Lung (tissue), 11 donors: ENCODE measurements at regions not wholly inside any gene's neighbourhood (a gene's known extent, or its start where the extent isn't known, plus 50 kb on each side); places are given as distances from the start of the nearest gene placed in this dataset.
"Not testable (repeated sequence)": the region's sequence is repeated elsewhere in the genome, so short reads cannot be mapped to it uniquely, and the experiment has no call there.

Experiments used
- ATAC-seq: fragments of 200-7000 bp; cut with Tn5 transposase; one replicate; pipeline ENCODE4 v1.9.1; 2020; ENCODE audit warnings: moderate number of reproducible peaks; ENCODE audit not compliant: insufficient read depth, low FRiP score
- DNase-seq, 3 donors: peaks; one replicate each; pipeline ENCODE4 v3.0.0-alpha.2; 2013 to 2017
- H3K27ac ChIP-seq, 2 donors: one replicate each; pipeline ENCODE4 v1.5.1; 2013; ENCODE audit warnings: mild to moderate bottlenecking in 2 of 2, moderate library complexity in 2 of 2, control low read depth in 1 of 2, inconsistent platforms in 1 of 2, low read depth in 1 of 2, low read length in 1 of 2
- H3K27me3 ChIP-seq, 3 donors: one replicate each; pipeline ENCODE4 v1.5.1; 2013; ENCODE audit warnings: low read length in 2 of 3; ENCODE audit not compliant: control insufficient read depth in 3 of 3, insufficient read depth in 3 of 3
- H3K36me3 ChIP-seq, 4 donors: one replicate each; pipeline ENCODE4 v1.5.1; 2013; ENCODE audit warnings: low read length in 4 of 4, mild to moderate bottlenecking in 1 of 4, moderate library complexity in 1 of 4; ENCODE audit not compliant: control insufficient read depth in 4 of 4, insufficient read depth in 4 of 4
- H3K4me1 ChIP-seq, 5 donors: one replicate each; pipeline ENCODE4 v1.5.1; 2013; ENCODE audit warnings: low read length in 5 of 5, mild to moderate bottlenecking in 2 of 5, moderate library complexity in 1 of 5; ENCODE audit not compliant: control insufficient read depth in 5 of 5, insufficient read depth in 5 of 5
- H3K4me3 ChIP-seq: one replicate; pipeline ENCODE4 v1.5.1; 2013; ENCODE audit warnings: mild to moderate bottlenecking, control low read depth, moderate library complexity
- H3K9ac ChIP-seq, 2 donors: one replicate each; pipeline ENCODE4 v1.5.1; 2013; ENCODE audit warnings: low read length in 2 of 2, control low read depth in 1 of 2; ENCODE audit not compliant: insufficient read depth in 1 of 2
- H3K9me3 ChIP-seq, 4 donors: one replicate each; pipeline ENCODE4 v1.5.1; 2013; ENCODE audit warnings: low read length in 3 of 4, mild to moderate bottlenecking in 1 of 4, moderate library complexity in 1 of 4; ENCODE audit not compliant: control insufficient read depth in 4 of 4, insufficient read depth in 3 of 4
- WGBS, 2 donors: extraction: QIAGEN DNeasy Blood & Tissue Kit; methylation state at CpG; one replicate each; pipeline ENCODE4 v1.1.7; 2013; 5-methylcytosine and 5-hydroxymethylcytosine counted together
- TF ChIP-seq, protein P1 (sequence below): IDR thresholded peaks from 2 replicates; pipeline ENCODE4 v1.5.1; 2012; ENCODE audit warnings: mild to moderate bottlenecking; ENCODE audit errors: control extremely low read depth, extremely low read depth
- donor health status: control.
- donor health status: control.
- donor health status: Bipolar disorder and iron deficiency.
- donor health status: healthy.
- donor health status: DM: yes; HTN: yes; CAD: no.

DNA sequence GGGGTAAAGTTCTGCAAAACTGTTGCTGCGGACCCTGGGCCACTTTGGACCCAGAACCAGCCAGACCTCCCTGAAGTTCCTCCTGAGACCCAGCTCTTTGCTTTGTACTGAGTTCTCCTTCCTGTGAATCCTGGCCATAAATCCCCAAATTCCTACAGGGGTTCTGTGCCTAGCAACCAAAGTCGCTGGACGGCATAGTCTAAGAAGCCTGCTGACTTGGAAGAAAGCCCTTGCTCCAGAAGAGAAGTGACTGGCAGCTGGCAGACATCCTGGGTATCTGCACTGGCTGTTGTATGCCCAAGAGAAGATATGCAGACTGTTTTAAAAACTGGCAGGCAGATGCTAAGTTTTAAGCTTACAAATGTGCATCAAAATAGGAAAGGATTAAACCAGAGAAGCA lies 99.9 kb upstream of the SLC24A4 start:
- Histone ChIP-seq H3K27ac (no peak overlapping the region), H3K4me3 (no peak overlapping the region), H3K9me3 (no peaks in the 10 kb centered on the region), H3K27me3 (peaks cover 0 to 2% (median 0%) of the 10 kb centered on the region in 3 donors), H3K4me1 (no peaks in the 10 kb centered on the region), H3K9ac (no peak overlapping the region), H3K36me3 (no peaks in the 10 kb centered on the region)
- TF ChIP-seq, protein P1, sequence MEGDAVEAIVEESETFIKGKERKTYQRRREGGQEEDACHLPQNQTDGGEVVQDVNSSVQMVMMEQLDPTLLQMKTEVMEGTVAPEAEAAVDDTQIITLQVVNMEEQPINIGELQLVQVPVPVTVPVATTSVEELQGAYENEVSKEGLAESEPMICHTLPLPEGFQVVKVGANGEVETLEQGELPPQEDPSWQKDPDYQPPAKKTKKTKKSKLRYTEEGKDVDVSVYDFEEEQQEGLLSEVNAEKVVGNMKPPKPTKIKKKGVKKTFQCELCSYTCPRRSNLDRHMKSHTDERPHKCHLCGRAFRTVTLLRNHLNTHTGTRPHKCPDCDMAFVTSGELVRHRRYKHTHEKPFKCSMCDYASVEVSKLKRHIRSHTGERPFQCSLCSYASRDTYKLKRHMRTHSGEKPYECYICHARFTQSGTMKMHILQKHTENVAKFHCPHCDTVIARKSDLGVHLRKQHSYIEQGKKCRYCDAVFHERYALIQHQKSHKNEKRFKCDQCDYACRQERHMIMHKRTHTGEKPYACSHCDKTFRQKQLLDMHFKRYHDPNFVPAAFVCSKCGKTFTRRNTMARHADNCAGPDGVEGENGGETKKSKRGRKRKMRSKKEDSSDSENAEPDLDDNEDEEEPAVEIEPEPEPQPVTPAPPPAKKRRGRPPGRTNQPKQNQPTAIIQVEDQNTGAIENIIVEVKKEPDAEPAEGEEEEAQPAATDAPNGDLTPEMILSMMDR: no peak
- 60 to 67% methylated on average over 3 of the region's 3 CpGs for WGBS, 2 donors
- DNase-seq (peak in 2 of 3 donors; percentile 4 to 7), ATAC-seq (no peak)

DNA sequence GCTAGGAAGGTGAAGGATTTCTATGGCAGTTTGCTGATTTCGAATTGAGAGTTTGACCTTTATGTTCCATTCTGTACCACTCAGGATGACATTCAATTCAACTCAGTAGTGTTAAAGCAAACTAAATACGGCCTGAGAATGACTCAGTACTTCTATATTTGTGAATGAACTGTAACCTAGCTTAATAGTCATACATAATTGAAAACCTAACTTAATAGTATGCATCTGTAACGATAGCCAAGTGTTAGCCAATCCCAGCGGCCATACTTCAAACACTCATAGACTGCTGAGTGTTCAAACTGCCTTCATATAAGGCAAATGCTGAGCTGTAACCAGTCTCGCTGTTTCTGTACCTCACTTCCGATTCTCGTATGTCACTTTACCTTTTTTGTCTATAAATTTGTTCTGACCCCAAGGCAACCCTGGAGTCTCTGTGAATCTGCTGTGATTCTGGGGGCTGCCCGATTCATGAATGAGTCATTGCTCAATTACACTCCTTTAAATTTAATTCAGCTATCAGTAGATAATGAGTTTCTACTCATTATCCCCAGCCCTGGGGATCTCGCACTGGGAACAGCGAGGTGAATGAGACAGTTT lies 98.5 kb upstream of the SLC24A4 start:
- Histone ChIP-seq H3K9me3 (no peaks in the 10 kb centered on the region), H3K9ac (no peak overlapping the region), H3K27me3 (peaks cover 0 to 2% (median 0%) of the 10 kb centered on the region in 3 donors), H3K27ac (no peak overlapping the region), H3K36me3 (no peaks in the 10 kb centered on the region), H3K4me1 (no peaks in the 10 kb centered on the region), H3K4me3 (no peak overlapping the region)
- TF ChIP-seq, protein P1: no peak
- DNase-seq (peak in 2 of 3 donors; percentile 19 to 31), ATAC-seq (no peak)
- 71 to 76% methylated on average over 10 of the region's 10 CpGs for WGBS, 2 donors

DNA sequence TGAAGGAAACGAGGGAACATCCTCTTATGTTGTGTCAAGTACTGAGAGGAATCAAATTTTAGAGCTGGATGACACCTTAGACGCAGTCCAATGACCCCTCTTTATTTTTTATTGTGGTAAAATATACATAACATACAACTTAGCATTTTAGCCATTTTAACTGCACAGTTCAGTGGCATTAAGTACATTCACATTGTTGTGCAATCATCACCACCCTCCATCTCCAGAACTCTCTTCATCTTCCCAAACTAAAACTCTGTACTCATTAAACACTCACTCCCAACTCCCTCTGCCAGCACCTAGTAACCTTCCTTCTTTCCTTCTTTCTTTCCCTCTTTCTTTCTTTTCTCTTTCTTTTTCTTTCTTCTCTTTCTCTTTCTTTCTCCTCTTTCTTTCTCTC lies 97.2 kb upstream of the SLC24A4 start:
- H3K27me3 ChIP-seq: peaks cover 0 to 2% (median 0%) of the 10 kb centered on the region in 3 donors
- no peaks in the 10 kb centered on the region for H3K4me1 ChIP-seq
- DNase-seq (peak in 1 of 3 donors; percentile 38), ATAC-seq (no peak)
- WGBS, 2 donors: 59 to 77% methylated on average over 2 of the region's 2 CpGs
- TF ChIP-seq, protein P1: no peak
- H3K4me3 ChIP-seq: no peak overlapping the region
- no peaks in the 10 kb centered on the region for H3K9me3 ChIP-seq
- H3K27ac ChIP-seq: no peak overlapping the region
- no peak overlapping the region for H3K9ac ChIP-seq
- no peaks in the 10 kb centered on the region for H3K36me3 ChIP-seq

DNA sequence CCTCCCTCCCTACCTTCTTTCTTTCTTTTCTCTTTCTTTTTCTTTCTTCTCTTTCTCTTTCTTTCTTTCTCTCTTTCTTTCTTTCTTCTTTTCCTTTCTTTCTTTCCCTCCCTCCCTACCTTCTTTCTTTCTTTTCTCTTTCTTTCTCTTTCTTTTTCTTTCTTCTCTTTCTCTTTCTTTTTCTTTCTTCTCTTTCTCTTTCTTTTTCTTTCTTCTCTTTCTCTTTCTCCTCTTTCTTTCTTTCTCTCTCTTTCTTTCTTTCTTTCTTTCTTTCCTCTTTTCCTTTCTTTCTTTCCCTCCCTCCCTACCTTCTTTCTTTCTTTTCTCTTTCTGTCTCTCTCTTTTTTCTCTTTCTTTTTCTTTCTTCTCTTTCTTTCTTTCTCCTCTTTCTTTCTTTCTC lies 96.8 kb upstream of the SLC24A4 start:
- DNase-seq, H3K36me3 ChIP-seq, ATAC-seq, H3K4me1 ChIP-seq, H3K9ac ChIP-seq, H3K27ac ChIP-seq, H3K9me3 ChIP-seq, H3K27me3 ChIP-seq, H3K4me3 ChIP-seq: not testable (repeated sequence)
